OCI-M1 (cell line): ENCODE measurements at regions not wholly inside any gene's neighbourhood (a gene's known extent, or its start where the extent isn't known, plus 50 kb on each side); places are given as distances from the start of the nearest gene placed in this dataset.

Source experiments
- DNase-seq: peaks from one replicate; lab custom pipeline; 2025; lab: John Stamatoyannopoulos, UW

DNA sequence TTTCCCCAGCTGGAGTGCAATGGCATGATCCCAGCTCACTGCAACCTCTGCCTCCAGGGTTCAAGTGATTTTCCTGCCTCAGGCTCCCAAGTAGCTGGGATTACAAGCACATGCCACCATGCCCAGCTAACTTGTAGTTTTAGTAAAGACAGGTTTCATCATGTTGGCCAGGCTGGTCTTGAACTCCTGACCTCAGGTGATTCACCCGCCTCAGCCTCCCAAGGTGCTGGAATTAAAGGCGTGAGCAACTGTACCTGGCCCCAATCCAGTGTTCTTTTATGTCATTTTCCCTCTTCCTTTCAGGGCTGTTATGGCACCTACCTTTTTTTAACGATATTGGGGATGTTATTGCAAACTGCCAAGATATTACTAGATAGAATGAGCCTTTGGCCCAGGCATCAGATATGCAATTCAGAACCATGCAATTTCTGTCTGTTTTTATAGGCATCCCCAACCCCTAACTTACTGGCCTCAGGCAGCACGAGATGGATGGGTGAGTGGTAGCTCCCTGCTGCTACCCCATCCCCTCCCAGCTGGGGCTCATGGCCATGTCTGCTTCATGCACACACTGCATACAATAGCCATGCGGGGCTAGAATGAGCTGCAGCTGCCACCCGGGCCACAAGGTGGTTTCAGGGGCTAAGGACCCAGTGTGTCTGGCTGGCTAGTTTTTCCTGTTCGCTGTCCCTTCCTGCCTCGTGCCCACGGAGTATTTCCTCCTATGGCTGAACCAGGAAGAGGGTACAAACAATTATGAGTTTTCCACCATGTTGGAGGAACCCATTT lies 1080.1 kb upstream of the SORCS1 start:
- DNase-seq, result no peak

DNA sequence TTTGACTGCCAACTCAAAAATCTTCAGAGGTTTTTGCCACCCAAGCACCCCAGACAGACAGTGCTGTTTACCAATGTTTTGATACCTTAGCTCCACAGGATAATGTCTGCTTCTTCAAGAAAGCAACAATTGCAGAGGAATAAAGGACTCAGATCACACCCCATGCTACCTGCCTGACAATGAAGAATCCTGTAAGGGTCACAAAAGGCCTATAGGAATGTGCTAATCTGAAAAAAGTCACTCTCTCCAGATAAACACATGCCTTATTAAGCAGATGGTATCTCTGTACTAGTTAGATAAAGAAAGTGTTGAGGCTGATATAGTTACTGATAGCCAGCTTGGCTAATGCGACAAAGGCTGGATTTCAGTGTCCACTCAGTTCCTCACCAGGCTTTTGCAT lies 1076.7 kb upstream of the SORCS1 start:
- no peak for DNase-seq

GRCh38 chr10:108238261-108238660 lies 1073.8 kb upstream of the SORCS1 start:
- no peak for DNase-seq

- DNase-seq, result no peak
Observed at GRCh38 chr10:108230478-108231170, 1066.1 kb upstream of the SORCS1 start.

DNA sequence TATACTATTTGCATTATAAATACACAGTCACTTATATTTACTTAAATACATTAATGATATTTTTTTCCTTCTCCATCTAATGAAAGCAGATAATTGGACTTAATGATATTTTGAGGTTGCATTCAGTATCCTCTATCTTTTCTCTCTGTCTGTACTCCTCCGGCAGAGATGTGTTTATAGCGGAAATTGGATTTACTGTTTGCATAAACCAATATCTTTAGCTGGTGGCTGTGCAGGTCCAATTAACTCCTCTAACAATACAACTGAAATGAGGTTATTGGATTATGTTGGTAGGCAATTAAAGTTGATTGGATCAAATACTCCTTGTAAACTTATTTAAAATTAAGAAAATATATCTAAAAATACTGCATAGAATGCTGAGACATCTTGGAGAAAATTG lies 1044.2 kb upstream of the SORCS1 start:
- DNase-seq, result no peak

DNA sequence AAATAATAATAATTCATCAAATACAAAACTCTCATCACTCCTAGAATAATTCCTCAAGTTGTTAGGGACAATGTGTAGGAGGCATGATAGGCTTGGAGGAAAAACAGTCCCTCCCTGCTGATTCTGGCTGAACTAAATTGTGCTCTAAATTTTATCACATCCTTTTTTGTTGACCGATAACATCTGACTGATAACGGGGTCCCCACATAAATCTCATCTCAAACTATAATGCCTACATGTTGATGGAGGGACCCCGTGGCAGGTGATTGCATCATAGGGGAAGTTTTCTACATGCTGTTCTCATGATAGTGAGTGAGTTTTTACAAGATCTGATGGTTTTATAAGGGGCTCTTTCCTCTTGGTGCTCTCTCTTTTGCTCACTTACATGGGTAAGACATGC lies 1043.5 kb upstream of the SORCS1 start:
- no peak for DNase-seq

DNA sequence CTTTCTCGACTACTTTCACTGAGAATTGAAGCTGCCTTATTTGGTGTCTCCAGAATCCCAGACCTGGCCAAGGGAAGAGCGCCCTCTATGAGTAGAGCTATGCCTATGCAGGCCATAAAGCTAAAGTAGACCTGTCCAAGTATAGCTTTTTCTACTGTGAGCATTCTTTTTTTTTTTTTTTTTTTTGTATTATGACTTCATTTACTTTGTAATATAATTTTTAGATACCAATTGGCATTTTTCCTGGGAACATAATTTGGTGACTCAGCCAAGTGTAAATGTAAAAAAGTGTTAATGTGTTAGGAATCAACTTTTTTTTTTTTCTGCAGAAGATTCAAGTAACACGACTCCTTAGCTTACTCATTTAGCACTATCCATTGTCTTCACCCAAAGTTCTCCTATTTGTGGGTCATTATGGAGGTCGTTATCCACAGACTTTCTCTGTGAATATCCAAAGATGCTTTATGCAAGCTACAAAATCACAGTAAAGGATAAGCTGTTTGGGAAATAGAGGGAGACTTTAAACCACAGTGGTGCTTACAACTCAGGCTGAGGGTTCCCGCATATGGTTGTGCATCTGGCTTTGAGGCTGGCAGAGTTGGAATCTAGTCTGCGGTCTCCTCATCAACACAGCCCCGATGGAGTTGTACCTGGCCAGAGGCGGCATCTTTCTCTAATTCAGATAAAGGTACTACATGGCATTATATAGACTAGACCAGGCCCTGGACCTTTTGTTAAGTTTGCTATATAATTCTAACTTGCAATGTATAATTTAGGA lies 1040.2 kb upstream of the SORCS1 start:
- peak; percentile 84 for DNase-seq

GRCh38 chr10:108203905-108204527 lies 1039.5 kb upstream of the SORCS1 start:
- DNase-seq, result no peak

GRCh38 chr10:108187408-108188012 lies 1023.0 kb upstream of the SORCS1 start:
- DNase-seq, result no peak

DNA sequence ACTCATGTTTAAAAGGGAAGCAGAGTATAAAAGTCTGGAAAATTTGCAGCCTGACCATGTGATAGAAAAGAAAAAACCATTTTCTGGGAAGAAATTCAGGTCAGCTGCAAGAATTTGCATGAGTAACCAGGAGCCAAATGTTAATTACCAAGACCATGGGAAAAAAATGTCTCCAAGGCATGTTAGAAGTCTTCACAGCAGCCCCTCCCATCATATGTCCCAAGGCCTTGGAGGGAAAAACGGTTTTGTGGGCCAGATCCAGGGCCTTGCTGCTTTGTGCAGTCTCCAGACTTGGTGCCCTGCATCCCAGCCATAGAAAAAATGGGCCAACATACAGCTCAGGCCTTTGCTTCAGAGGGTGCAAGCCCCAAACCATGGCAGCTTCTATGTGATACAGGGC lies 1019.6 kb upstream of the SORCS1 start:
- DNase-seq, result no peak

GRCh38 chr10:108180878-108181277 lies 1016.4 kb upstream of the SORCS1 start:
- DNase-seq, result no peak

- no peak for DNase-seq
Observed at GRCh38 chr10:108169846-108170245, 1005.3 kb upstream of the SORCS1 start.

GRCh38 chr10:108167766-108168165 lies 1003.3 kb upstream of the SORCS1 start:
- no peak for DNase-seq

GRCh38 chr10:108166401-108166800 lies 1001.9 kb upstream of the SORCS1 start:
- DNase-seq, result no peak

- DNase-seq, result peak; percentile 5
Observed at GRCh38 chr10:108147346-108147745, 982.8 kb upstream of the SORCS1 start.

GRCh38 chr10:108141064-108141463 lies 976.6 kb upstream of the SORCS1 start:
- DNase-seq, result no peak

DNA sequence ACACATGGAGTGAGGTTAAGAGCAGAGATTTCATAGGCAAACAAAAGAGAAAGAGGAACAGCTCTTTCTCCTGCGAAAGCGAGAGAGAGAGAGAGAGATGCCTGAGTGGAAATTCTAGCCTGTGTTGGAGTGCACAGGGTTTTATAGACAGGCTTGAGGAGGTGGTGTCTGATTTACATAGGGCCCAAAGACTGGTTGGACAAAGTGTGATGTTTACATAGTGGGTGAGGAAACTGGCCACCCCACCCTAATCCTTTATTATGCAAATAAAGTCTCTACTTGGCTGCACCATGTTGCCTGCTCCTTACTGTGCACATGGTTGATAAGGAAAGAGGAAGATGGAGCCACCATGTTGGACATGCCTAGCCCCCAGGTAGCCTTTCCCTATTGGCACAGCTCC lies 967.8 kb upstream of the SORCS1 start:
- peak; percentile 82 for DNase-seq

DNA sequence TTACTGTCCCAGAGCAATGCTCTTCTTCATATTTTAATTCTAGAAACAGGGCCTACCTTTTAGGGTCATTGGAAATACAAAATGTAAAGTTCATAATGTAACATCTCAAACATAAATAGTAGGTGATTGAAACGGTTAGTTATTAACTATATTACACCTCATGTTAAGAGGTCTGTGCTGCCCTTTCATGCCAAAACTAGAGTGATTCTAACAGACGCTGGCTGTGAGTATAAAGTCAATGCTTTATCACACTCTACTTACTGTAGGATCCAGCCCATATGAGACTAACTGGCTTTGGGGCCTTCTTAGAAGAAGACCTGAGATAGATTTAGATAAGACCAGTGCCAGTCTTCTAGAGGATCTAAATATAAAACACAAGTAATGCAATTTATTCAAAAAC lies 966.1 kb upstream of the SORCS1 start:
- DNase-seq, result no peak

- DNase-seq, result peak; percentile 39
Observed at GRCh38 chr10:108112218-108112617, 947.7 kb upstream of the SORCS1 start.

- DNase-seq, result no peak
Observed at GRCh38 chr10:108104551-108105156, 940.1 kb upstream of the SORCS1 start.

DNA sequence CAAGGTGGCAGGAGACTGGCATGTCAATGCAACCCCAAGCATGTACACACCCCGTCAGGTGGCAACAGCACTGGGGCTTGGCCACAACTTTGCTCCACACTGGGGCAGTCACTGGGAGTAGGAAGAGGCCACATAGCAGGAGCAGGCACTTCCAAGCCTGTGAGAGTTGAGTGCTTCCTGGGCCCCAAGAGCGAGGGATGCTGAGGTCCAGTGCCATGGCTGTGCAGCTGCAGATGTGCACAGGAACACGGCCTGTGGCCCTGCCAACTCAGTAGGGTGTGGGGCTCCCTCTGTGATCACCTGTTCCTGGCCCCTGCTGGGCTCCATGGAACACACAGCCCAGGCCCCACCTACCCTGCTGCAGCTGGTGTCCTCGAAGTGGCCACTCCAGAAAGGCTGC lies 932.8 kb upstream of the SORCS1 start:
- DNase-seq, result no peak
